ENCODE measurements at regions not wholly inside any gene's neighbourhood (a gene's known extent, or its start where the extent isn't known, plus 50 kb on each side); places are given as distances from the start of the nearest gene placed in this dataset.

DNA sequence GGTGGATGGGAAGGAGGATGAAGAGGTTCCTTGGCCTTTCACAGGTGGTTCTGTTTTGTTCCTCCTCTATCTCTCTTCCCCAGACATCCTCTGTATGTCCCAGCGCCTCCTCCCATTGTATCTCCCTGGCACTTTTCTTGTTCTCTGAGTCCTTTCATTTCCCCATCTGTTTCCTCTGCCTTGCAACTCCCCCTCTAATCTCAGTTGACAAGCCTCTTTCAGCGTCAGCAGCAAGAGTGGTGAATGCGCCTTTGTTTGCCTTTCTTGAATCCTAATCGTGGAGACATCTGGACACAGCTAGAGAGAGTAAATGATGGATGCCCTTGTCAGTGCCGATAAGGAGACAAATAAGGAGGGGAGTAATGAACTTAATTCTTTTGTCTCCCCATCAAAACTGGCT is 167.0 kb downstream of the NDUFA10 start:
- Histone ChIP-seq H3K27ac (ENCODE audit: low read depth, low read length, poor library complexity, severe bottlenecking) (no peak overlapping the region), H3K4me3 (ENCODE audit: low read depth, low read length, poor library complexity, severe bottlenecking) (no peak overlapping the region), H3K36me3 (ENCODE audit: insufficient read depth, low read length) (no peaks in the 10 kb centered on the region), H3F3A (ENCODE audit: insufficient read depth, low read length) (no peaks in the 10 kb centered on the region), H4K20me1 (ENCODE audit: insufficient read depth, low read length) (no peaks in the 10 kb centered on the region), H3K9ac (ENCODE audit: low read length) (no peak overlapping the region), H3K79me2 (ENCODE audit: insufficient read depth, low read length) (no peaks in the 10 kb centered on the region), H3K4me2 (ENCODE audit: low read length) (no peak overlapping the region), H3K4me1 (ENCODE audit: insufficient read depth, low read length, severe bottlenecking) (no peaks in the 10 kb centered on the region), H3K9me2 (ENCODE audit: low read depth, low read length) (no peaks in the 10 kb centered on the region), H3K9me3 (ENCODE audit: low read length) (no peaks in the 10 kb centered on the region), H2AFZ (ENCODE audit: low read length) (no peak overlapping the region), H3K27me3 (ENCODE audit: insufficient read depth, low read length) (no peaks in the 10 kb centered on the region; the same call in 1 of the 2 replicates)
- TF ChIP-seq CTCF (IDR thresholded peaks at IDR 0.05; ENCODE audit: low read length), result no peak
- no peak for TF ChIP-seq EZH2 (IDR thresholded peaks at IDR 0.05; ENCODE audit: borderline replicate concordance, low read length)

- no peaks in the 10 kb centered on the region for H3K36me3 ChIP-seq (ENCODE audit: insufficient read depth, low read length)
- no peaks in the 10 kb centered on the region for H3K9me3 ChIP-seq (ENCODE audit: low read length)
- H3K4me3 ChIP-seq (ENCODE audit: low read depth, low read length, poor library complexity, severe bottlenecking), result no peak overlapping the region
- H3K27me3 ChIP-seq (ENCODE audit: insufficient read depth, low read length), result no peaks in the 10 kb centered on the region; the same call in 1 of the 2 replicates
- TF ChIP-seq EZH2 (IDR thresholded peaks at IDR 0.05; ENCODE audit: borderline replicate concordance, low read length) (no peak), CTCF (IDR thresholded peaks at IDR 0.05; ENCODE audit: low read length) (no peak)
- H3K79me2 ChIP-seq (ENCODE audit: insufficient read depth, low read length), result no peaks in the 10 kb centered on the region
- H3K4me1 ChIP-seq (ENCODE audit: insufficient read depth, low read length, severe bottlenecking), result no peaks in the 10 kb centered on the region
- H3K9me2 ChIP-seq (ENCODE audit: low read depth, low read length), result no peaks in the 10 kb centered on the region
- no peaks in the 10 kb centered on the region for H3F3A ChIP-seq (ENCODE audit: insufficient read depth, low read length)
- H3K27ac ChIP-seq (ENCODE audit: low read depth, low read length, poor library complexity, severe bottlenecking), result no peak overlapping the region
- no peaks in the 10 kb centered on the region for H4K20me1 ChIP-seq (ENCODE audit: insufficient read depth, low read length)
- H3K4me2 ChIP-seq (ENCODE audit: low read length), result no peak overlapping the region
- H2AFZ ChIP-seq (ENCODE audit: low read length), result no peak overlapping the region
- no peak overlapping the region for H3K9ac ChIP-seq (ENCODE audit: low read length)
These were observed 167.6 kb downstream of the NDUFA10 start for GRCh38 chr2:239857591-239857990.

DNA sequence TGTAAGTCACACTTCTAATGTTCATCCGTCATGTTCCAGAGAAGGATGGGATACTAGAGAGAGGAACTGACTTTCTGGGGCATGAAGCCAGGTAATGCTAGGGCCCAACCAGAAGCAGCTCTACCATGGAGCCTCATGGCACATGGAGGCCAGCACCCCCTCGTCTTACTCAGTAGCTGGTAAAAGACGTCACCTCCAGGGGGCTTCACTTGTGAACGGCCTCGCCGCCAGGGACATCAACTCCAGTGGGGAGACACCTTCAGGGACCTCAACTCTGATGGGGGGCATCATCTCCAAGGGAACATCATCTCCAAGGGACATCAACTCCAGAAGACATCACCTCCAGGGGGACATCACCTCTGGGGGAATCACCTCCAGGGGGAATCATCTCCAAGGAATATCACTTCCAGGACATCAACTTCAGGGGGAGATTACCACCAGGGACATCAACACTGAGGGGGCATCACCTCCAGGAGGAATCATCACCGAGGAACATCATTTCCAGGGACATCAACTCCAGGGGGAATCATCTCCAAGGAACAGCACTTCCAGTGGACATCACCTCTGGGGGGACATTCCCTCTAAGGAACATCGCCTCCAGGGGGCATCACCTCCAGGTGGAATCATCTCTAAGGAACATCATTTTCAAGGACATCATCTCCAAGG is 168.4 kb downstream of the NDUFA10 start:
- Histone ChIP-seq H4K20me1 (ENCODE audit: insufficient read depth, low read length) (no peaks in the 10 kb centered on the region), H3K4me1 (ENCODE audit: insufficient read depth, low read length, severe bottlenecking) (no peaks in the 10 kb centered on the region), H3K4me2 (ENCODE audit: low read length) (no peak overlapping the region), H2AFZ (ENCODE audit: low read length) (no peak overlapping the region), H3K27me3 (ENCODE audit: insufficient read depth, low read length) (no peaks in the 10 kb centered on the region; the same call in 1 of the 2 replicates), H3K27ac (ENCODE audit: low read depth, low read length, poor library complexity, severe bottlenecking) (no peak overlapping the region), H3K9ac (ENCODE audit: low read length) (no peak overlapping the region), H3K4me3 (ENCODE audit: low read depth, low read length, poor library complexity, severe bottlenecking) (no peak overlapping the region), H3K79me2 (ENCODE audit: insufficient read depth, low read length) (no peaks in the 10 kb centered on the region), H3K9me3 (ENCODE audit: low read length) (no peaks in the 10 kb centered on the region), H3K36me3 (ENCODE audit: insufficient read depth, low read length) (no peaks in the 10 kb centered on the region), H3F3A (ENCODE audit: insufficient read depth, low read length) (no peaks in the 10 kb centered on the region), H3K9me2 (ENCODE audit: low read depth, low read length) (no peaks in the 10 kb centered on the region)
- TF ChIP-seq EZH2 (IDR thresholded peaks at IDR 0.05; ENCODE audit: borderline replicate concordance, low read length) (no peak), CTCF (IDR thresholded peaks at IDR 0.05; ENCODE audit: low read length) (no peak)

Data from OCI-LY1 (cell line).